GM23338 (cell line): ENCODE measurements at regions not wholly inside any gene's neighbourhood (a gene's known extent, or its start where the extent isn't known, plus 50 kb on each side); places are given as distances from the start of the nearest gene placed in this dataset.

Experiments used
- ATAC-seq: fragments of 200-7000 bp; cut with Tn5 transposase; 3 replicates; pipeline ENCODE4 v1.9.1; 2020
- DNase-seq: peaks from one replicate; pipeline ENCODE4 v3.0.0-alpha.2; 2015; ENCODE audit warnings: low spot score
- H2AFZ ChIP-seq: fragments of 200-600 bp; sonication (generic); 2 replicates; pipeline ENCODE4 v1.8.0; 2016; ENCODE audit warnings: antibody characterized with exemption, mild to moderate bottlenecking, moderate library complexity
- H3F3A ChIP-seq: fragments of 200-600 bp; sonication (generic); replicated peaks from 2 replicates; pipeline ENCODE4 v1.8.0; 2017; ENCODE audit warnings: antibody characterized with exemption, mixed run types, low read depth
- H3K27ac ChIP-seq: fragments of 200-600 bp; sonication (generic); 2 replicates; pipeline ENCODE4 v1.6.1; 2016; ENCODE audit warnings: low read depth
- H3K27me3 ChIP-seq: fragments of 200-600 bp; sonication (generic); 2 replicates; pipeline ENCODE4 v1.8.0; 2016; ENCODE audit warnings: mild to moderate bottlenecking, mixed run types, moderate library complexity; ENCODE audit not compliant: insufficient read depth
- H3K36me3 ChIP-seq: fragments of 200-600 bp; sonication (generic); 2 replicates; pipeline ENCODE4 v1.8.0; 2016; ENCODE audit warnings: mild to moderate bottlenecking; ENCODE audit not compliant: insufficient read depth
- H3K4me1 ChIP-seq: fragments of 200-600 bp; sonication (generic); 2 replicates; pipeline ENCODE4 v1.8.0; 2016; ENCODE audit warnings: mild to moderate bottlenecking, moderate library complexity; ENCODE audit not compliant: insufficient read depth
- H3K4me2 ChIP-seq: fragments of 200-600 bp; sonication (generic); 2 replicates; pipeline ENCODE4 v1.7.1; 2017; ENCODE audit warnings: mixed run types
- H3K4me3 ChIP-seq: fragments of 200-600 bp; sonication (generic); 2 replicates; pipeline ENCODE4 v1.6.1; 2016; ENCODE audit warnings: mixed run types
- H3K79me2 ChIP-seq: fragments of 200-600 bp; sonication (generic); replicated peaks from 2 replicates; pipeline ENCODE4 v1.8.0; 2017; ENCODE audit warnings: mild to moderate bottlenecking; ENCODE audit not compliant: insufficient read depth
- H3K9me2 ChIP-seq: fragments of 200-600 bp; sonication (generic); 2 replicates; pipeline ENCODE4 v1.8.0; 2017; ENCODE audit not compliant: insufficient read depth
- H4K20me1 ChIP-seq: fragments of 200-600 bp; sonication (generic); replicated peaks from 2 replicates; pipeline ENCODE4 v1.8.0; 2017; ENCODE audit warnings: mild to moderate bottlenecking; ENCODE audit not compliant: insufficient read depth
- H3K27ac Mint-ChIP-seq: 2 replicates; pipeline ENCODE4 v1.8.0; 2020; ENCODE audit warnings: inconsistent platforms, mild to moderate bottlenecking, moderate library complexity, mixed read lengths
- H3K27me3 Mint-ChIP-seq: 3 replicates; pipeline ENCODE4 v1.8.0; 2022; ENCODE audit warnings: low read depth, mild to moderate bottlenecking, moderate library complexity, mixed read lengths, inconsistent platforms; ENCODE audit not compliant: insufficient read depth, poor library complexity
- H3K36me3 Mint-ChIP-seq: 3 replicates; pipeline ENCODE4 v1.8.0; 2021; ENCODE audit warnings: low read depth, mild to moderate bottlenecking, inconsistent platforms, moderate library complexity, mixed read lengths
- H3K4me1 Mint-ChIP-seq: 3 replicates; pipeline ENCODE4 v1.8.0; 2020; ENCODE audit warnings: mild to moderate bottlenecking, inconsistent platforms, mixed read lengths
- H3K4me3 Mint-ChIP-seq: 3 replicates; pipeline ENCODE4 v1.8.0; 2021; ENCODE audit warnings: moderate library complexity, mild to moderate bottlenecking, inconsistent platforms, mixed read lengths
- H3K9me3 Mint-ChIP-seq: 3 replicates; pipeline ENCODE4 v1.8.0; 2020; ENCODE audit warnings: moderate library complexity, mild to moderate bottlenecking, inconsistent platforms, mixed read lengths
- EZH2phosphoT487 ChIP-seq: fragments of 200-600 bp; sonication (generic); IDR thresholded peaks from one replicate; pipeline ENCODE4 v1.8.1; 2018; ENCODE audit warnings: antibody characterized with exemption; ENCODE audit not compliant: unreplicated experiment
- POLR2AphosphoS5 ChIP-seq: IDR thresholded peaks from 2 replicates; pipeline ENCODE4 v1.6.1; 2016; ENCODE audit warnings: antibody characterized with exemption, low read depth
- STAT1 ChIP-seq: IDR thresholded peaks from one replicate; pipeline ENCODE4 v1.6.1; 2016; ENCODE audit warnings: antibody characterized with exemption; ENCODE audit not compliant: unreplicated experiment
- ZNF114 ChIP-seq: fragments of 250-450 bp; sonication (Bioruptor Pico); IDR thresholded peaks from 2 replicates; pipeline ENCODE4 v1.5.0; 2020; ENCODE audit warnings: mild to moderate bottlenecking, moderate library complexity
- TF ChIP-seq, protein P1 (sequence below): IDR thresholded peaks from 2 replicates; pipeline ENCODE4 v1.6.1; 2016; ENCODE audit warnings: antibody characterized with exemption
- TF ChIP-seq, protein P2 (sequence below), 2 experiments: fragments of 200-600 bp in 1 of 2; sonication (generic) in 1 of 2; conservative IDR thresholded peaks; 2 replicates each; pipeline versions ENCODE4 v1.5.1 to v1.6.1; 2016 to 2017; ENCODE audit warnings: antibody characterized with exemption in 2 of 2, low read depth in 2 of 2, mild to moderate bottlenecking in 2 of 2, moderate library complexity in 1 of 2
- TF ChIP-seq, protein P3 (sequence below): IDR thresholded peaks from one replicate; pipeline ENCODE4 v1.6.1; 2018; ENCODE audit warnings: antibody characterized with exemption; ENCODE audit not compliant: unreplicated experiment

DNA sequence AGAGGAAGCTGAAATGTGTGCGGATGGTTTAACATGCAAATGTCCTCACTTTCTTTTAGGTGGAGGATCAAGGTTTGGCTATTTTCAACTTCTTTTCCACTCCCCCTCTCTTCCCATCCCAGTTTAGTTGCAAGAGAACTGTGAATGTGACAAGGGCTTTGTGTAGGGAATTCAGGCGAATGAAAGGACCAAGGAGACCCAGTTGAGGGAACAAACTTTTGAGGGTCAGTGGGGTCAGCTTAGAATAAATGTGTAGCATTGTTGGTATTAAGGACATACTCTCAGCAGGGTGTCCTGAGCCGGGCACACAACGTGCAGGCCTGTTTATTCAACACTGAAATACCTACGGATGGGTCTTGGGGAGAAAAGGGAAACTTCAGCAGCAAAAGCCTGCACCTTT is 346.0 kb downstream of the PMP22 start:
- Histone ChIP-seq H2AFZ (peak overlapping the region; percentile 44; the same call in 1 of the 2 replicates), H4K20me1 (no peaks in the 10 kb centered on the region), H3F3A (no peaks in the 10 kb centered on the region), H3K4me1 (peaks cover 24% of the 10 kb centered on the region), H3K79me2 (no peaks in the 10 kb centered on the region), H3K27ac (peak overlapping the region; percentile 68; the same call in 1 of the 2 replicates), H3K4me2 (peak overlapping the region; percentile 27; the same call in 1 of the 2 replicates), H3K36me3 (no peaks in the 10 kb centered on the region), H3K9me2 (no peaks in the 10 kb centered on the region), H3K4me3 (no peak overlapping the region), H3K27me3 (no peaks in the 10 kb centered on the region)
- Mint-ChIP-seq H3K9me3 (peaks cover 6% of the 10 kb centered on the region; the same call in 1 of the 3 replicates), H3K27me3 (no peaks in the 10 kb centered on the region), H3K36me3 (peaks cover 5% of the 10 kb centered on the region; the same call in 2 of the 3 replicates), H3K27ac (peak overlapping the region; percentile 62), H3K4me3 (peak overlapping the region; percentile 15; the same call in 1 of the 3 replicates), H3K4me1 (no peaks in the 10 kb centered on the region; the same call in 1 of the 3 replicates)
- peak; percentile 60 for ATAC-seq
- TF ChIP-seq EZH2phosphoT487 = no peak
- TF ChIP-seq ZNF114 = no peak
- TF ChIP-seq, protein P1, sequence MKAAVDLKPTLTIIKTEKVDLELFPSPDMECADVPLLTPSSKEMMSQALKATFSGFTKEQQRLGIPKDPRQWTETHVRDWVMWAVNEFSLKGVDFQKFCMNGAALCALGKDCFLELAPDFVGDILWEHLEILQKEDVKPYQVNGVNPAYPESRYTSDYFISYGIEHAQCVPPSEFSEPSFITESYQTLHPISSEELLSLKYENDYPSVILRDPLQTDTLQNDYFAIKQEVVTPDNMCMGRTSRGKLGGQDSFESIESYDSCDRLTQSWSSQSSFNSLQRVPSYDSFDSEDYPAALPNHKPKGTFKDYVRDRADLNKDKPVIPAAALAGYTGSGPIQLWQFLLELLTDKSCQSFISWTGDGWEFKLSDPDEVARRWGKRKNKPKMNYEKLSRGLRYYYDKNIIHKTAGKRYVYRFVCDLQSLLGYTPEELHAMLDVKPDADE = no peak
- TF ChIP-seq STAT1 = no peak
- TF ChIP-seq, protein P2, sequence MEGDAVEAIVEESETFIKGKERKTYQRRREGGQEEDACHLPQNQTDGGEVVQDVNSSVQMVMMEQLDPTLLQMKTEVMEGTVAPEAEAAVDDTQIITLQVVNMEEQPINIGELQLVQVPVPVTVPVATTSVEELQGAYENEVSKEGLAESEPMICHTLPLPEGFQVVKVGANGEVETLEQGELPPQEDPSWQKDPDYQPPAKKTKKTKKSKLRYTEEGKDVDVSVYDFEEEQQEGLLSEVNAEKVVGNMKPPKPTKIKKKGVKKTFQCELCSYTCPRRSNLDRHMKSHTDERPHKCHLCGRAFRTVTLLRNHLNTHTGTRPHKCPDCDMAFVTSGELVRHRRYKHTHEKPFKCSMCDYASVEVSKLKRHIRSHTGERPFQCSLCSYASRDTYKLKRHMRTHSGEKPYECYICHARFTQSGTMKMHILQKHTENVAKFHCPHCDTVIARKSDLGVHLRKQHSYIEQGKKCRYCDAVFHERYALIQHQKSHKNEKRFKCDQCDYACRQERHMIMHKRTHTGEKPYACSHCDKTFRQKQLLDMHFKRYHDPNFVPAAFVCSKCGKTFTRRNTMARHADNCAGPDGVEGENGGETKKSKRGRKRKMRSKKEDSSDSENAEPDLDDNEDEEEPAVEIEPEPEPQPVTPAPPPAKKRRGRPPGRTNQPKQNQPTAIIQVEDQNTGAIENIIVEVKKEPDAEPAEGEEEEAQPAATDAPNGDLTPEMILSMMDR (conservative IDR thresholded peaks at IDR 0.05; ENCODE audit: low read depth in 2 of 2) = no peak
- no peak for TF ChIP-seq POLR2AphosphoS5
- DNase-seq = peak; percentile 29

DNA sequence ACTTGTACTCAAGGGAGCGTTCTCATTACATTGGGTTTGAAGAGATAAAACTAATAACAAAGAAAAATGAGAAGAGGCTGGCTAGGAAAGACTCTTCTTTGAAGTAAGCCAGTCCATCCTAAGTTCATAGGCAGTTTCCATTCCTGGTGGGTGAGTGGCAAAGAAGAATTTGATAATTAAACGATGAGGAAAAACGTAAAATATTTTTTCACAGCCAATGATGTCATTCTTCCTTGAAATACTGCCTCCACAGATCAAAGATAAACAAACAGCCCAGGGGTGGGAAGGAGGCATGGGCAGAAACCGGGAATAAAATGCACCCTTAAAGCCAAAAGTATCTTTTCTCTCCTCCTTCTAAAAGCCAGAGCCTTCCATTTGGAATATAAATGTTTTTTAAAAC is 346.6 kb downstream of the PMP22 start:
- Histone ChIP-seq H3F3A (no peaks in the 10 kb centered on the region), H3K27me3 (no peaks in the 10 kb centered on the region), H3K36me3 (no peaks in the 10 kb centered on the region), H3K79me2 (no peaks in the 10 kb centered on the region), H3K9me2 (no peaks in the 10 kb centered on the region), H3K4me2 (peak overlapping the region; percentile 27; the same call in 1 of the 2 replicates), H3K4me1 (peaks cover 24% of the 10 kb centered on the region), H2AFZ (peak overlapping the region; percentile 44; the same call in 1 of the 2 replicates), H3K4me3 (no peak overlapping the region), H3K27ac (peak overlapping the region; percentile 68; the same call in 1 of the 2 replicates), H4K20me1 (no peaks in the 10 kb centered on the region)
- ATAC-seq = no peak
- peaks cover 5% of the 10 kb centered on the region; the same call in 2 of the 3 replicates for H3K36me3 Mint-ChIP-seq
- H3K27ac Mint-ChIP-seq = no peak overlapping the region
- no peak overlapping the region for H3K4me3 Mint-ChIP-seq
- H3K4me1 Mint-ChIP-seq = no peaks in the 10 kb centered on the region; the same call in 1 of the 3 replicates
- H3K9me3 Mint-ChIP-seq = peaks cover 6% of the 10 kb centered on the region; the same call in 1 of the 3 replicates
- no peak for TF ChIP-seq POLR2AphosphoS5
- TF ChIP-seq, protein P3, sequence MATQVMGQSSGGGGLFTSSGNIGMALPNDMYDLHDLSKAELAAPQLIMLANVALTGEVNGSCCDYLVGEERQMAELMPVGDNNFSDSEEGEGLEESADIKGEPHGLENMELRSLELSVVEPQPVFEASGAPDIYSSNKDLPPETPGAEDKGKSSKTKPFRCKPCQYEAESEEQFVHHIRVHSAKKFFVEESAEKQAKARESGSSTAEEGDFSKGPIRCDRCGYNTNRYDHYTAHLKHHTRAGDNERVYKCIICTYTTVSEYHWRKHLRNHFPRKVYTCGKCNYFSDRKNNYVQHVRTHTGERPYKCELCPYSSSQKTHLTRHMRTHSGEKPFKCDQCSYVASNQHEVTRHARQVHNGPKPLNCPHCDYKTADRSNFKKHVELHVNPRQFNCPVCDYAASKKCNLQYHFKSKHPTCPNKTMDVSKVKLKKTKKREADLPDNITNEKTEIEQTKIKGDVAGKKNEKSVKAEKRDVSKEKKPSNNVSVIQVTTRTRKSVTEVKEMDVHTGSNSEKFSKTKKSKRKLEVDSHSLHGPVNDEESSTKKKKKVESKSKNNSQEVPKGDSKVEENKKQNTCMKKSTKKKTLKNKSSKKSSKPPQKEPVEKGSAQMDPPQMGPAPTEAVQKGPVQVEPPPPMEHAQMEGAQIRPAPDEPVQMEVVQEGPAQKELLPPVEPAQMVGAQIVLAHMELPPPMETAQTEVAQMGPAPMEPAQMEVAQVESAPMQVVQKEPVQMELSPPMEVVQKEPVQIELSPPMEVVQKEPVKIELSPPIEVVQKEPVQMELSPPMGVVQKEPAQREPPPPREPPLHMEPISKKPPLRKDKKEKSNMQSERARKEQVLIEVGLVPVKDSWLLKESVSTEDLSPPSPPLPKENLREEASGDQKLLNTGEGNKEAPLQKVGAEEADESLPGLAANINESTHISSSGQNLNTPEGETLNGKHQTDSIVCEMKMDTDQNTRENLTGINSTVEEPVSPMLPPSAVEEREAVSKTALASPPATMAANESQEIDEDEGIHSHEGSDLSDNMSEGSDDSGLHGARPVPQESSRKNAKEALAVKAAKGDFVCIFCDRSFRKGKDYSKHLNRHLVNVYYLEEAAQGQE = no peak
- DNase-seq = no peak
- H3K27me3 Mint-ChIP-seq = no peaks in the 10 kb centered on the region
